H1 (cell line): ENCODE measurements at regions not wholly inside any gene's neighbourhood (a gene's known extent, or its start where the extent isn't known, plus 50 kb on each side); places are given as distances from the start of the nearest gene placed in this dataset.

Experiments
- CTCF ChIA-PET: fragments of 300-600 bp; sonication (Branson Sonifier 250); formaldehyde crosslinking; loops from one replicate; lab custom pipeline; 2021; ENCODE audit not compliant: partially characterized antibody; lab: Charles Lee
- POLR2A ChIA-PET: fragments of 300-600 bp; sonication (Branson Sonifier 250); formaldehyde crosslinking; loops from one replicate; lab custom pipeline; 2021; ENCODE audit warnings: inconsistent platforms; ENCODE audit not compliant: partially characterized antibody; lab: Charles Lee
- DNase-seq, 2 experiments: peaks; one replicate each; pipeline versions ENCODE4 v3.0.0 to v3.0.0-alpha.2; 2010 to 2022; ENCODE audit warnings: low spot score in 2 of 2, low read depth in 1 of 2, mixed read lengths in 1 of 2
- FAIRE-seq: peaks from 2 replicates; lab custom pipeline; 2011; peaks lifted over from hg19 to GRCh38; lab: Jason Lieb, UNC
- H2AFZ ChIP-seq: 2 replicates; pipeline ENCODE4 v1.8.1; 2012; ENCODE audit warnings: low read length, inconsistent platforms
- H2AK5ac ChIP-seq: 2 replicates; pipeline ENCODE4 v1.6.1; 2013; ENCODE audit warnings: low read depth, low read length
- H2BK120ac ChIP-seq: replicated peaks from 2 replicates; pipeline ENCODE3; 2013; ENCODE audit warnings: low read depth, low read length, inconsistent platforms
- H2BK12ac ChIP-seq: 2 replicates; pipeline ENCODE4 v1.6.1; 2013; ENCODE audit warnings: low read depth, low read length
- H2BK15ac ChIP-seq: 2 replicates; pipeline ENCODE4 v1.6.1; 2013; ENCODE audit warnings: low read length
- H2BK20ac ChIP-seq: 2 replicates; pipeline ENCODE4 v1.6.1; 2013; ENCODE audit warnings: low read length
- H2BK5ac ChIP-seq: 2 replicates; pipeline ENCODE4 v1.6.1; 2013; ENCODE audit warnings: low read depth, low read length
- H3K14ac ChIP-seq: 2 replicates; pipeline ENCODE4 v1.6.1; 2013; ENCODE audit warnings: inconsistent platforms; ENCODE audit not compliant: insufficient read length
- H3K18ac ChIP-seq: 2 replicates; pipeline ENCODE4 v1.6.1; 2013; ENCODE audit warnings: low read length; ENCODE audit errors: extremely low read depth
- H3K23ac ChIP-seq: 2 replicates; pipeline ENCODE4 v1.6.1; 2013; ENCODE audit warnings: inconsistent platforms; ENCODE audit not compliant: insufficient read length
- H3K23me2 ChIP-seq: 2 replicates; pipeline ENCODE4 v1.6.1; 2013; ENCODE audit warnings: low read depth, low read length
- H3K27ac ChIP-seq: 2 replicates; pipeline ENCODE4 v1.6.1; 2011; ENCODE audit warnings: low read depth, low read length, inconsistent platforms
- H3K27me3 ChIP-seq, 4 experiments: replicated peaks in 1 of 4; 1 replicate in 1 of 4; 2 replicates in 3 of 4; pipeline versions ENCODE4 v1.6.1 to v1.8.1; 2011 to 2013; ENCODE audit warnings: low read length in 3 of 4, mild to moderate bottlenecking in 3 of 4, inconsistent platforms in 2 of 4, mixed read lengths in 2 of 4, moderate library complexity in 1 of 4; ENCODE audit not compliant: control insufficient read depth in 3 of 4, insufficient read depth in 3 of 4; ENCODE audit errors: extremely low read depth in 1 of 4
- H3K36me3 ChIP-seq, 4 experiments: 2 replicates each; pipeline versions ENCODE4 v1.6.1 to v1.8.1; 2011 to 2013; ENCODE audit warnings: mild to moderate bottlenecking in 4 of 4, low read length in 3 of 4, moderate library complexity in 2 of 4, control low read depth in 1 of 4, inconsistent platforms in 1 of 4; ENCODE audit not compliant: insufficient read depth in 4 of 4, control insufficient read depth in 2 of 4
- H3K4ac ChIP-seq: replicated peaks from 2 replicates; pipeline ENCODE3; 2013; ENCODE audit warnings: low read length, low read depth, mixed read lengths, inconsistent platforms; ENCODE audit not compliant: insufficient read length
- H3K4me1 ChIP-seq, 4 experiments: replicated peaks in 1 of 4; 1 replicate in 1 of 4; 2 replicates in 3 of 4; pipeline versions ENCODE4 v1.6.1 to v1.8.1; 2011 to 2013; ENCODE audit warnings: low read length in 3 of 4, inconsistent platforms in 2 of 4, mixed read lengths in 1 of 4; ENCODE audit not compliant: insufficient read depth in 4 of 4, control insufficient read depth in 3 of 4
- H3K4me2 ChIP-seq, 2 experiments: 2 replicates each; pipeline versions ENCODE4 v1.6.1 to v1.8.1; 2011 to 2013; ENCODE audit warnings: low read depth in 2 of 2, low read length in 2 of 2, control low read depth in 1 of 2, inconsistent platforms in 1 of 2, mild to moderate bottlenecking in 1 of 2; ENCODE audit not compliant: insufficient read depth in 1 of 2
- H3K4me3 ChIP-seq, 4 experiments: fragments of 200-600, 300-600 bp in 1 of 4; sonication (generic), shearing (Covaris generic), sonication (Bioruptor Twin) in 1 of 4; 2 replicates each; pipeline versions ENCODE4 v1.5.1 to v1.8.1; 2011 to 2016; ENCODE audit warnings: low read length in 4 of 4, low read depth in 3 of 4, control low read depth in 2 of 4, inconsistent platforms in 2 of 4, mild to moderate bottlenecking in 2 of 4, mixed read lengths in 1 of 4, moderate library complexity in 1 of 4; ENCODE audit not compliant: insufficient read depth in 2 of 4; ENCODE audit errors: extremely low read depth in 1 of 4
- H3K56ac ChIP-seq: replicated peaks from 2 replicates; pipeline ENCODE3; 2013; ENCODE audit warnings: low read depth, mild to moderate bottlenecking, mixed read lengths, low read length, inconsistent platforms; ENCODE audit not compliant: insufficient read length
- H3K79me1 ChIP-seq: 2 replicates; pipeline ENCODE4 v1.6.1; 2013; ENCODE audit warnings: low read depth, low read length, control low read depth
- H3K79me2 ChIP-seq, 2 experiments: 2 replicates each; pipeline versions ENCODE4 v1.6.1 to v1.8.1; 2012 to 2013; ENCODE audit warnings: low read length in 2 of 2, mild to moderate bottlenecking in 2 of 2, inconsistent platforms in 1 of 2; ENCODE audit not compliant: insufficient read depth in 2 of 2, control insufficient read depth in 1 of 2
- H3K9ac ChIP-seq, 4 experiments: replicated peaks in 1 of 4; 1 replicate in 1 of 4; 2 replicates in 3 of 4; pipeline versions ENCODE4 v1.6.1 to v1.8.1; 2011 to 2013; ENCODE audit warnings: low read depth in 3 of 4, low read length in 3 of 4, control low read depth in 2 of 4, mild to moderate bottlenecking in 2 of 4, moderate library complexity in 2 of 4, inconsistent platforms in 1 of 4; ENCODE audit errors: extremely low read depth in 1 of 4
- H3K9me3 ChIP-seq, 2 experiments: 2 replicates each; pipeline versions ENCODE4 v1.6.1 to v1.8.1; 2012 to 2013; ENCODE audit warnings: mild to moderate bottlenecking in 2 of 2, moderate library complexity in 2 of 2, control low read depth in 1 of 2, inconsistent platforms in 1 of 2, low read depth in 1 of 2, low read length in 1 of 2, mixed read lengths in 1 of 2; ENCODE audit not compliant: insufficient read depth in 2 of 2
- H4K20me1 ChIP-seq, 2 experiments: replicated peaks in 1 of 2; 2 replicates each; pipeline versions ENCODE3 to v1.8.1; 2011 to 2013; ENCODE audit warnings: inconsistent platforms in 2 of 2, low read length in 2 of 2, mild to moderate bottlenecking in 1 of 2; ENCODE audit not compliant: insufficient read depth in 2 of 2, control insufficient read depth in 1 of 2
- H4K5ac ChIP-seq: 2 replicates; pipeline ENCODE4 v1.6.1; 2013; ENCODE audit warnings: low read length, low read depth, mixed read lengths, inconsistent platforms; ENCODE audit not compliant: insufficient read length
- H4K8ac ChIP-seq: 2 replicates; pipeline ENCODE4 v1.8.0; 2013; ENCODE audit warnings: mild to moderate bottlenecking, moderate library complexity, low read length, inconsistent platforms; ENCODE audit not compliant: insufficient read depth; ENCODE audit errors: extremely low read depth
- H4K91ac ChIP-seq: replicated peaks from 2 replicates; pipeline ENCODE3; 2013; ENCODE audit warnings: low read length, mixed read lengths, inconsistent platforms; ENCODE audit not compliant: insufficient read length
- CHD2 ChIP-seq: IDR thresholded peaks from 2 replicates; pipeline ENCODE4 v1.6.1; 2012; ENCODE audit warnings: low read length, improper control_type of control experiment
- GABPA ChIP-seq: IDR thresholded peaks from 2 replicates; pipeline ENCODE4 v1.6.1; 2011; ENCODE audit warnings: mild to moderate bottlenecking, low read length, moderate library complexity, borderline replicate concordance; ENCODE audit not compliant: insufficient read depth
- JUN ChIP-seq: IDR thresholded peaks from 2 replicates; pipeline ENCODE4 v1.6.1; 2011; ENCODE audit warnings: low read depth, mild to moderate bottlenecking, improper control_type of control experiment, low read length
- MAFK ChIP-seq: IDR thresholded peaks from 2 replicates; pipeline ENCODE4 v1.6.1; 2012; ENCODE audit warnings: low read depth, mild to moderate bottlenecking, improper control_type of control experiment, low read length
- TAF1 ChIP-seq: IDR thresholded peaks from 2 replicates; pipeline ENCODE4 v1.6.1; 2011; ENCODE audit warnings: mild to moderate bottlenecking, low read depth, low read length
- WGBS, 2 experiments: shearing (Covaris generic) in 1 of 2; methylation state at CpG; one replicate each; pipeline versions ENCODE4 v1.1.6 to v1.1.7; 2013 to 2015; ENCODE audit warnings: low lambda C conversion rate in 2 of 2, mixed read lengths in 2 of 2, inconsistent platforms in 1 of 2, low coverage in 1 of 2, missing lambda C conversion rate in 1 of 2; ENCODE audit not compliant: insufficient replicate concordance in 2 of 2, insufficient coverage in 1 of 2, insufficient read length in 1 of 2; ENCODE audit errors: extremely low coverage in 1 of 2, missing lambda C conversion rate in 1 of 2; 5-methylcytosine and 5-hydroxymethylcytosine counted together
- TF ChIP-seq, protein P1 (sequence below): IDR thresholded peaks from 2 replicates; pipeline ENCODE4 v1.6.1; 2012; ENCODE audit warnings: inconsistent platforms

DNA sequence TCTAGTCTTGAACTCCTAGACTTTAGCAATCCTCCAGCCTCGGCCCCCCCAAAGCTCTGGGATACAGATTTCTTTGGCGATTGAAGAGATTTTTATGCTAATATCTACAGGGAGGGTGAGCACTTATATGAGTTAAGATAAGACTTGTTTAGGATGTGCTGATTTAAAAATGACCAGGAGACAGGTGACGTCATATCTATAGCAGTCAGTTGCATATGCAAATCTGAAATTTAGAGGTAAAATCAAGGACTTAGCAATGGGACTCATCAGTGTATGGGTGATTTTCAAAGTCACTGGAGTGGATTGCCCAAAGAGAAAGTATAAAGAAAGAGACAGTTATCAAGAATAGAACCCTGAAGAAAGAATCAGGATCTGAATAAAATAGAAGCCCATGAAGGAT lies 394.5 kb downstream of the ADGRL2 start:
- CTCF ChIA-PET, result no interaction called here
- no peak overlapping the region for H2BK20ac ChIP-seq
- H3K9ac ChIP-seq, result no peak overlapping the region
- TF ChIP-seq, protein P1, sequence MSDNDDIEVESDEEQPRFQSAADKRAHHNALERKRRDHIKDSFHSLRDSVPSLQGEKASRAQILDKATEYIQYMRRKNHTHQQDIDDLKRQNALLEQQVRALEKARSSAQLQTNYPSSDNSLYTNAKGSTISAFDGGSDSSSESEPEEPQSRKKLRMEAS, result no peak
- TF ChIP-seq JUN (no peak), GABPA (no peak), TAF1 (no peak), CHD2 (no peak), MAFK (no peak)
- TF ChIP-seq, all 59 proteins: peak for 0
- POLR2A ChIA-PET, result no interaction called here
- no peaks in the 10 kb centered on the region for H3K79me2 ChIP-seq
- H3K79me1 ChIP-seq, result no peaks in the 10 kb centered on the region
- H3K36me3 ChIP-seq, result no peaks in the 10 kb centered on the region
- H3K23ac ChIP-seq, result no peak overlapping the region
- no peaks in the 10 kb centered on the region for H3K23me2 ChIP-seq
- no peak overlapping the region for H4K8ac ChIP-seq
- H2BK5ac ChIP-seq, result no peak overlapping the region
- H2AK5ac ChIP-seq, result no peak overlapping the region
- H3K14ac ChIP-seq, result no peak overlapping the region
- no peak overlapping the region for H3K4me2 ChIP-seq
- H3K4me3 ChIP-seq, result no peak overlapping the region
- no peak overlapping the region for H4K5ac ChIP-seq
- no peak overlapping the region for H2AFZ ChIP-seq
- no peak overlapping the region for H3K27ac ChIP-seq
- no peak overlapping the region for H2BK15ac ChIP-seq
- no peak overlapping the region for H3K18ac ChIP-seq
- no peak overlapping the region for H4K91ac ChIP-seq
- no peaks in the 10 kb centered on the region for H3K27me3 ChIP-seq
- no peak overlapping the region for H3K4ac ChIP-seq
- H3K56ac ChIP-seq, result no peak overlapping the region
- WGBS, 2 experiments, result 85% methylated on average over 3 of the region's 3 CpGs; no CpG with 5 or more reads in 1 of the 2 experiments
- DNase-seq, result no peak
- H3K4me1 ChIP-seq, result no peaks in the 10 kb centered on the region; a peak in 1 of 7 replicates
- FAIRE-seq, result no peak
- H3K9me3 ChIP-seq, result no peaks in the 10 kb centered on the region
- no peak overlapping the region for H2BK12ac ChIP-seq
- H2BK120ac ChIP-seq, result no peak overlapping the region
- no peaks in the 10 kb centered on the region for H4K20me1 ChIP-seq
